Activated CD4-positive, CD25-positive, alpha-beta regulatory T cell (primary cell): ENCODE measurements at regions not wholly inside any gene's neighbourhood (a gene's known extent, or its start where the extent isn't known, plus 50 kb on each side); places are given as distances from the start of the nearest gene placed in this dataset.

Experiments
- DNase-seq, 4 experiments: peaks; one replicate each; lab custom pipeline; 2025; lab: John Stamatoyannopoulos, UW

DNA sequence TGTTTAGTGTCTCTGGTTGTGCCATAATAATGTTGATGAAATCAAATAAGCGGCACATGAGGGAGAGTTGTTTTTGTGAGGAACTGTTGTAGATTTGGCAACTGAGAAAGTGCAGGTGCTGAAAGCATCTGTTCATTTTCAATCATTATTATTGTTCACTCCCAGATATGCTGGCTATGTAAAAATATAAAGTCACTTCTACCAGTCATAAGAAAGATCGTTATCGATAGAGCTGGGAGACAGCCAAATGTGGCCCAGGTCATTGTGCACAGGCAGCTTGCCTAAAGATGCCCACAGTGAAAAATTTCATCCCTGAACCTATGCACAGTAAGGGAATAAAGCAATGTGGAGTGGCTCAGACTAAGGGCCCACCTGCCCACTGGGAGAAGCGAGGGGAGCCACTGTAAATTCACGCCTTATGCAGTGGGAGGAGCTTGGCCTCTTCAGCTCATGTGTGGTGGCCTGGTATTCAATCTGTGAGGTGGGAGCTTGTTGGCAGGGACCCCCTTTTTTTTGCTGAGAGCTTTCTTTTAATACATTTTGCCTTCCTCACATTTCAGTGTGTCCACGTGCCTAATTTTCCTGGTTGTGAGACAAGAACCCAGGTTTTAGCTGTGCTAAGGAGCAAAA, 1490.8 kb upstream of the TMEM132C start:
- no peak for DNase-seq

DNA sequence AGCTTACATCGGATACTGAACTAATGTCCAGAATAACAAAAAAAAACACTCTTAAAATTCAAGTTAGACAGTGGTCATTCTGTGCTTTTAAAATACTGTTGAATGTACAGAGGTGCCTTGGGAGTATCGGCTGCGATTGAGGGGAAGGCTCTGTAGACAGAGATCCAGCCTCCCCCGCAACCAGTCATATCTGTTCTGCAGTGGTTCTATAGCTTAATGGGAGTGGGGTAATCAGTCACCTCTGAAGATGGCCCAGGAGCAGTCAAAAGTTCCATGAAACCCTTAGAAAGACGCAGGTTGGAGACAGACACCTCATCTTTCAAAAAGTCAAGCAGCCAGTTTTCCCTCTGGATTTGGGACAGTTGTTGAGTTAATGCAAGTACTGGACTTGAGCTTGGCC, 1486.6 kb upstream of the TMEM132C start:
- no peak for DNase-seq

DNA sequence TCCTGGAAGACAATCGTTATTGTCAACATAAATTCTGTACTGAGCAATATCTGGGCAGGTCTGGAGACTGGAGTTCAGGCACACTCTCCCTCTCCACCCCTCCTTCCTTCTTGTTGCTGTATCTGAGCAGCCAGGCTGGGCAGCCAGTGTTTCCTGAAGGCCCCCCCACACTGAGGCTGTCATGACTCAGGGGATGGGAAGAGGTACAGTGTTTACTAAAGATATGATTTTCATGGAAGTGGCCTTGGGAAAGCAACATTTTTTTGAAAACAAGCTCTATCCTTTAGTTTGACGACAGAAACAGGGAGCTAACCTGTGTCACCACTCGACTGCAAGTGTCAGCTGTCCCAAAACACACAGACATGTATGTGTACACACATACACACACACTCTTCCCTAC, 1485.4 kb upstream of the TMEM132C start:
- DNase-seq: no peak

DNA sequence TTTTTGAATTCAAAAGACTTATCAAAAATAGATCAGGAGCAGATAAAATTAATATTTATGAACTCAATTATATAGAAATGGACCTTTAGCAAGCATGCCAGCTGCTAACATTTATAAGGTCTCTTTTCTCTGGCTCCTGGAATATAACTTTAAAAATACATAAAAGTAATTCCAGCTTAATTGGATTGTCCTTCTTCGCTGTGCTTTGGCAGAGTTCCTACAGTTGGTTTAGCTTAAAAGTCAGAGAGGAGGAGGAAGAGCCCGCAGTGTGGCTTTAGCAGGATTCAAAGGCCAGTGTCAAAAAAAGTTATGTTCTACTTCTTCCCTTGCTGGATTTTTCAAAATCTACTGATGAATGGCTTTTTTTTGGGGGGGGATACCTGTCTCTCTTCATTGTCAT, 1484.9 kb upstream of the TMEM132C start:
- no peak for DNase-seq

DNA sequence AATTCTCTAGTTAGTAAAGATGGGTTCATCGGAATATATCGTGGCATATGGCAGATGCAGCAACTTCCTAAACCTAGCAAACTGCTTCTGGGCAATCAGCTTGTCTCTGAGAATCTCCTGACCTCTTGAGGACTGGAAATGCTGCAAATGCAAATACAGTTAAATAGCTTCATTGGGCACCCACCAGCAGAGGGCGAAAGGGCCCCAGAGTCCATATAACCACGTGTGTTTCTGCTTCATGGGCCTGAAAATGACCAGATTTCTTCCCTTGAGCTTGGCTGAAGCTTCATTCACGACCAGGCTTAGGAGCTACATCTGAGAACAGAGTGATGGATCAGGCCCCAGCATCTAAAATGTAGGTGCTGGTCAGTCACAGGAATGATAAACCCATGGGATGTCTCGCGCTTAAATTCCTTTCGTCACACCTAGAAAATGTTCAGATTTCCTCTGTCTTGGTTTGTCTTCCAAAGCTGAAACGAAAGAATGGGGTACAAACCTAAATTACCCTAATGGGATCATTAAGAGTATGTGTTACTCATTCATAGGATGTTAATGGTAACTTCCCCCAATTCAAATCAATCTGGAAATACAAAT, 1482.5 kb upstream of the TMEM132C start:
- DNase-seq: no peak

DNA sequence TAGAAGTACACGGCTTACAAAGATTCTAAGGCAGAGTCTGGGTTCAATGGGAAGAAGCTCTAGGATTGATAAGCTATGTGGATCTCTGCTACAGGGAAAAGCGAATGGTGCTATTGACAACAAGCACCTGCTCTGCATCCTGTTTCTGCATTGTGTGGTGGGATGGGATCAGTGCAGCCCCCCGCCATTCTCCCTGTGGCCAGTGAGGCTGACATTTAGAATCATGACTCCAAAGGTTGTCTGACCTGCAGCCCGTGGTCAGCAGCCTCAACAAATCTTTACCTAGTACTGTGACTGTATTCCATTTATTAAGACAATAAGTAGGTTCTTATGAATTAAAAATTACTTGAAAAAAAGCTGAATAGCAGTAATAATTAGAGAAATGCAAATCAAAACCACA, 1477.0 kb upstream of the TMEM132C start:
- no peak for DNase-seq

DNA sequence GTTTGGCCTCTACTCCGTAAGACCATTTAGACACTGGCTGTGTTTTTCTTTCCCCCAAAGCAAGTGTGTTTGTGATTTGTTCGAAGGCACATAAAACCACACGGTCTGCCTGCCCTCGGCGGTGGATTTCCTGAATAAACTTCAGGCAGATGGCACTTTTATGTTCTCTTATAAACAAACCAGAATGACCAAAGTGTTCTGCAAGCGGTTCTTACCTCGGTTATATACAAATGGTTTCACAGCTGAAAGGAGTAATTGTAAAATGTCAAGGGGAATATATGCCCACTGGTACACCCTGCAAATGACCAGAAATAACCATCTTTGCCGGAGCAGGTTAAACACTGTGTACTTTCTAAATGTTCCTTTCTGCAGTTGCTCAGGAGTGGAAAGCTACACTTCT, 1475.8 kb upstream of the TMEM132C start:
- DNase-seq: no peak

DNA sequence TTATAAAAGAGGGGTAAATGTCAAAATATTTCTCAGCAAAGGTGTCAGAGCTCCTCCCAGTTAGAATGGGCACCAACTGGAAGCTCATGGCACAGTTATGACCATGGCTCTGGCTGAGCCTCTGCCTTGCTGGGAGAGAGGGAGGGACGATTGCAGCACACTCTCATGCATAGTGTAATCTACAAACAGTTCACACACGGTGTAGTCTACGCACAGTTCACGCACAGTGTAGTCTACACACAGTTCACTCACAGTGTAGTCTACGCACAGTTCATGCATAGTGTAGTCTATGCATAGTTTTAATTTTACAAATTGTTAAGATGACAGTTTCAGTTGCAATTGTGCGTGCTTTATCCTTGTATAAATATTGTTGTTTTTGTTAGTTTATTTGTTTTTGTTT, 1474.6 kb upstream of the TMEM132C start:
- DNase-seq: no peak

DNA sequence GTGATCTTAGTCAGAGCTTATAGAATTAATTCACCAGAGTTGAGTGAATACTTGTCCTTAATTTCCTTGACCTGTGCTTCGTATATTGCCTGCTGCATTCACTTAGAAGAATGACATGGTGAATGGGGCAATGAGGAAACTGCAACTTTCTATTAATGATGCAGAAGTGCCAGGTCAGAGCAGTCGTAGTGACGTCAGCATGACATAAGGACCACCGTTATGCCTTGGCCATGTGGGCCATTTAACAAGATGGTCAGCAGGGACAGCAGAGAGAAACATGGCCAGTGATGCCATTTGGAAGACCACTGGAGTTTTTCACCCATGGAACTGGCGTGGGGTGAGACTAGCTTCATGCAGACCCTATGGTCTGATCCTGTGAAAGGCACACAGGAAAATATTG, 1469.4 kb upstream of the TMEM132C start:
- DNase-seq: no peak

DNA sequence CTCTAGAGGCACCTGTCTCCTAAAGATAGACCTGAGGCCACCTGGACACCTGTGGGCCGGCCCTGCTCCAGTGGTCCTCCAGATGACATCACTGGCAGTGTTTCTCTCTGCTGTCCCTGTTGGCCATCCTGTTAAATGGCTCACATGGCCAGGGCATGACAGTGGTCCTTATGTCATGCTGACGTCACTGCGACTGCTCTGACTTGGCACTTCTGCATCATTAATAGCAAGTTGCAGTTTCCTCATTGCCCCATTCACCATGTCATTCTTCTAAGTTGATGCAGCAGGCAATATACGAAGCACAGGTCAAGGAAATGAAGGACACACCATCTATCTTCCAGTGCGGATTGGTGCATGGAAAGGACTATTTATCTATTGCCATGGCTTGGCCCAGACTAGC, 1468.5 kb upstream of the TMEM132C start:
- DNase-seq: no peak

DNA sequence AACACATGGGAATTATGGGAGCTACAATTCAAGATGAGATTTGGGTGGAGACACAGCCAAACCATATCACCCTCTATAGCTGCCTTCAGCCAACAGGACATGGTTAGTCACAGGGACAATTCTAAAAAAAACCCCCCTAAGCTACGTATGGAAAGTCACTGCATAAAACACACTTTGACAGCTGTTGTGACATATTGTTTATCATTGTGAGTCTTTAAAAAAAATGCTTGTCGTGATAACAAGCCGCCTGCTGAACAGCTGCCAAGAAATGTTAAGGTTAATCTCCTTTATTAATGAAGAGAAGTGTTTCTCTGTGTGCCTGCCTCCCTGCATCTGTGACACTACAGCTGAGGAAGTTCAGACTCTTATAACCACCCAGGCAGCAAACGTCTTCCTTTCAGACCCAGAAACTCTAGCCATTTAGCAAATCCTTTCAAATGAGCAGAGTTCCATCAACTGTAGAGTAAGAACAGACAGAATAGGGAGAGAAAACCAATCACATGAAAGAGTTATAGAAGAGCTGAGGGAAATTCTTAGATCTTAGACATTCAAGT, 1459.6 kb upstream of the TMEM132C start:
- DNase-seq: no peak

DNA sequence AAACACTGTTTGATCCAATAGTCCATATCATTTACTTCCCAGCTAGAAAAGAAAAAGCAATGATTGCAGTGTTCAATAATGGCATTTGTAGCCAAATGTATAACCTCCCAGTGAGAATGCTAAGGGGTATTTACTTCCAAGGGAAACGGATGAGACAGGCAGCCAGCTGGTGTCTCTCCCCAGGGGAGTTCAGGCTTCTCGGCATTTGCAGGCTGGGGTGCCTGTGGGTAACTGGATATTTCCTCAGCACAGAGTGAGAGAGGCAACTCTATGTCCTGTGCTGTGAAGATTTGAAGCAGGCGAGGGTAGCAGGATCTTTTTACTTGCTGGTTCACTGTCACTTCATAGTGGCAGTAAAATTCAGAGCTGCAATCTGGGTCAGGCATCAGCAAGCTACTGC, 1455.6 kb upstream of the TMEM132C start:
- DNase-seq: no peak

DNA sequence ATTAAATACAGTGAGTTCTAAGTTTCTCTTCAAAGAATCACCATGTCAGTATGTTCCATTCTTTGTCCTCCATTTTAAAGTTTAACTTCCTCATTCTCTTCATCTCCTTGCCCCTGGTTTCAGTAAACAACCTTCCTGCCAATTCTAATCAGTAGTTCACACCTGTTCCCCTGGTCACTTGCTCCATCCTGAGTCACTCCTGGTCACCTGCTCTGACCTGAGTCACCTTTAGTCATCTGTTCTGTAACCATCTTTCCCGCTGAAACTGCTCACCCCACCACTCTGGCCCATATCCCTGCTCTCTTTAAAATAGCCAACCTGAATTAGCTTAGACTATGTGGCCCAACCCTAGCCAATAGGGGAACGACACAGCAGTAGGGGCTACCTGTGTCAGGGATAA, 1447.4 kb upstream of the TMEM132C start:
- DNase-seq: no peak

DNA sequence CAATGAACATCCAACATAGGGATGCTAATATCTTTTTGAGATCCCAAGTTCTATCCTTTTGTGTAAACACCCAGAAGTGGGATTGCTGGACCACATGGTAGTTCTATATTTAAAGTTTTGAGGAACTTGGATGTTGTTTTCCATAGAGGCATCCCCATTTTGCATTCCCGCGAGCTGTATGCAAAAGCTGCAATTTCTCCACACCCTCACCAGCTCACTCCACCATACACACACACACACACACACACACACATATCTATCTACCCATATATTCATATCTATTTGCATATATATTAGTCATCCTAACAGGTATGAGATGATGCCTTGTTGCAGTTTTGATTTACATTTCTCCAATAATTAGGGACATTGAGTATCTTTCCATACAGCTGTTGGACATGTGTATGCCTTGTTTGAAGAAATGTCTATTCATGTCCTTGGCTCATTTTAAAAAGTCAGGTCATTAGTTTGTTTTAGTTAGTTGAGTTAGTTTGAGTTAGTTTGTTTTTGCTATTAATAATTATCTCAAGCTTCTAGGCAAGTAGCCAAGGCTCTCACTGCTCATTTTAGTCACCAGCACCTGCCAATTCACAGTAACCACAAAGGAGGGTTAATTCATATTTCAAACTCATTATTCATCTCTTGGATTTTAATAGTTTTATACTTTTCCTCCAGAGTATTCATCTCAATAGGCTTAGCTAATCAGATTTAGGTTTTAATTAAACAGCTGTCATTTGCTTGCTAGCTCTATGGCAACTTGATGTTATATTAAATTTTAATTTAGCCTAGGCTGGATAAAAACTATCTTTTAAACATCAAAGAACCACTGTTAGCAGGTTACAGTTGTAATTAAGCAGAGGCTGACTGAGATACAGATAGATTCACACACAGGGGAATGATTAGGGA, 1435.9 kb upstream of the TMEM132C start:
- DNase-seq: no peak

DNA sequence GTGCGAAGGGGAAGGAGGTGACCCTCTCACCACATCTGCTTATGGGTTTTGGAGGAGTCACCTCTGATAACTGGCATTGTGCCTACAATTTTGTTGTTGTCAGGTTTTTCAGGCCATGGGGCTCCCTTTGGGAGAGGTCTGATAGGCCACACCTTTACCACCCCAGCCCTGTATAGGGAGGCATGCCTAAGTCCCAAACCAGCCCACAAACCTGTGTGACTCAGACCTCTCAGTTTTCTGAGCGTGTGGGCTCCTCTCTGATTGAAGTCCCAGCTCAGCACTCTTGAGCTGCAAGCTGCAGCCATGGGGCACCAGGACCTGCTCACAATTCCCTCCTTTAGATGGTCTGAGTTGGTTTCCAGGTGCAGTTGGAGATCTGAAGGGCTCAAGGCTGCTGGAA, 1429.3 kb upstream of the TMEM132C start:
- no peak for DNase-seq

DNA sequence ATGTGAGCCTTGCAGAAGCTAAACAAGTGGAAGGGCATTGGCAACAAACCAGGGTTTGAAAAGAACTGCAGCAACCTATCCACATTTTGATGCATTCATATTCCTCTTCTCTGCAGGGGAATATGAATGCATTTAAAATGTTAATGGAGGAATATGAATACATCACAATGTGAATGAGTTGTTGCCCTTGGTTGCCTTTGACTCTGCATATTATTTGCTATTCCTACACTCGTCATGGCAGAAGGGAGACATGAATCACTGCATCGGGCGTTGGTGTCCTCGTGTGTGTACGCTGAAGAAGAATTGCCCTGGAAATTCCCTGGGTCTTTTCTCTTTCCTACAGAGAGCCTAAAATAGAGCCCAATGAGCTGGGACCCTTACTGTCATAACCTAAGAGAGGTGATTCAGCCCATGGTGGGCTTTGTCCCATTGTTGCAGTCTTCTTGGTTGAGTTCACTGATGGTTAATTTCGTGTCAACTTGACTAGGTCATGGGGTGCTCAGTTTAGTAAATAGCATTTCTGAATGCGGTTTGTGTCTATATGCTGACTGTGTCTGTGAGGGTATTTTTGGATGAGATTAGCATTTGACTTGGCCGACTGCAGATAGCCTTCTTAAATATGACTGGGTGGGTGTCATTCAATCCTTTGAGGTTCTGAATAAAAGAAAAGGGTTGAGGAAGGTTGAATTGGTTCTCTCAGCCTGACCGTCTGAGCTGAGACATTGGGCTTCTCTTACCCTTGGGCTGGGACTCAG, 1422.9 kb upstream of the TMEM132C start:
- DNase-seq: no peak

DNA sequence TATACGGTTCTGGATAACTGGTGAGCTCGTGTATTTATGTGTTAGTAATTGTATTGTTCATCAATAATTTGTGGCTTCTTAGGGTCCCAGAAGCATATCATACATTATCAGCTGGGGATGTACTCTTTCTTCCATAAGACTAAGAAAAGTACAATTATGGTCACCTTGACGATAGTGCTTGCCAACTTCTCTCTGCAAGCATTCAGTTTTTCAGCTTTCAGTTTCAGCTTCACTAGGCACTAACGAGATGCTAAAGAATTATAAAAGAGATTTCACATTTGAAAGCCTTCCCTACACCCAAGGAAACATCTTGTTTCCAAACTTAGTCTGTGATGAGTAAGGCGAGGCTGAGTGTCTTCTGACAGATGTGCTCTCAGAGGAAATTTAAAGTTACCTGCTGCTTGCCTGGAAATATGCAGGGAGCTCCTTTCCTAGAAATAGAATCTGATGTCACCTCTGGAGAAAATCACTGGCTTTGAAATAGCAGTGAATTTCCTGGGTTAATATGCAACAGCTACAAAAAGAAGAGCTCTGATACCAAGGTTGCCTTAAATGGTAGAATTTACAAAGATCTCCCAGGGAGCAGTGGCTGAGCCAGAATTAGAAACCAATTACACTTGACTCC, 1419.9 kb upstream of the TMEM132C start:
- no peak for DNase-seq

DNA sequence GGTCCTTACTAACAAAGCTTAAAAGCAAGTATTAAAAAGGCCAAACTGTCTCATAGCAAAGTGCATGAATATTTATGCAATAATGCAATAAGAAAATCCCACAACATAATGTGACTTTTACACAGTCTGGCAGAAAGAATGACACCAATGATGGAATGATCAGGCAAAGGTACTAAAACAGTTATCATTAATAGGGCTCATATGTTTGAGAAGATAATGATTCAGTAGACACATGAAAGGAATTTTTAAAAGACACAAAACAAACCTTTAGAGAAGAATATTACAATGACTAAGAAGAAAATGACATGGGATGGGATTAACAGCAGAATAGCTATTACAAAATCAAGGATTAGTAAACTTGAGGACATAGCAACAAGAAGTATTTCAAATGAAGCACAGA, 1411.2 kb upstream of the TMEM132C start:
- DNase-seq: no peak

DNA sequence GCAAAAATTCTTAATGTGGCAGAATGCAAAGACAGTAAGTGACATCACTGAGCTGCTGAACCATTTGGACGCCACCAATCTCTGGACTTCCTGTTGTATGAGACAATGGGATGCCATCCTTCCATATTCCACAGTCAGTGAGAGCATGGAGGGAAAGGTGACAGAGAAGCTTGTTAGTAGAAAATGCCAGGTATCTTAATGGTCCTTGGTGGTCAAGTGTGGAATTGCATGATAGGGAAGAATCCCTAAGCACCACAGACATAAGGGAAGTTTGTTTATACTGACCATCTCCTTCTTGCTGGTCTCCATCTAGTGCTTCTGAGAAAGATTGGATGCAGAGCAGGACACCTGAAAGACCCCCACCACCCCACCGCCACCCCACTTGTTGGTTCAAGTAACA, 1410.0 kb upstream of the TMEM132C start:
- no peak for DNase-seq

DNA sequence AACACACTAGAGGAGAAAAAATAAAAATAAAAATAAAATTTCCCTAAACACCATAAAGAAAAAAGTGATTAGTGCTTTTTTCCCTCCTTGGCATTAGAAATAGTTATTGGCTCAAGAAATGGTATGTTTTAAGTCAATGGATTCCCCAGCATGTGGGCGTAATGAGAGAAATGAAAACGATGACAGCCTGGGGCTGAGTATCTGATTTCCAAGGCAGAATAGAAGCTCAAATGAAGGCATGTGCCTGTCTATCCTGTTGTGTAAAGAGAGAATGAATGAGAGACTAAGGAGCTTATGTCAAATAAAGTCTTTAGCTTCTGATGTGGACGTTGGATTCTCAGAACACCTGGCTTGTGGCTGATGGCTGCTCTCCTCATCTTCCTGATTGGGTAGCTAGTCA, 1408.4 kb upstream of the TMEM132C start:
- no peak for DNase-seq

DNA sequence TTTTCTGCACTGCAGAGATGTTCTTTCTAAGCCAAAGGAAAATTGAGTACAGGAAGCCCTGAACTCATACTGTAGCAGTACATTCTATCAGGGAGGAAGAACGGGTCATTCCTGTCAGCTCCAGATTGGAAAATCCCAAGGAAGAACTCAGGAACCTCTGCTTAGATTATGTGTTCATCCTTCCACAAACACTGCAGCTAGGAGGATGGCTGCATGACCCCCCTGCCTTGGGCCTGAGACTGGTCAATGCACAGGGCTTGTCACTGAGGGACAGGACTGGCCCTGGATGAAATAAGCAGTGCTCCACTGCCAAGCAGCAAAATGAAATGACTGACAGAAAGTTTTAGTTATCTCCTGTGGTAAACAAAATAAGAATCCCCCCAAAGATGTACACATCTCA, 1406.8 kb upstream of the TMEM132C start:
- DNase-seq: no peak

DNA sequence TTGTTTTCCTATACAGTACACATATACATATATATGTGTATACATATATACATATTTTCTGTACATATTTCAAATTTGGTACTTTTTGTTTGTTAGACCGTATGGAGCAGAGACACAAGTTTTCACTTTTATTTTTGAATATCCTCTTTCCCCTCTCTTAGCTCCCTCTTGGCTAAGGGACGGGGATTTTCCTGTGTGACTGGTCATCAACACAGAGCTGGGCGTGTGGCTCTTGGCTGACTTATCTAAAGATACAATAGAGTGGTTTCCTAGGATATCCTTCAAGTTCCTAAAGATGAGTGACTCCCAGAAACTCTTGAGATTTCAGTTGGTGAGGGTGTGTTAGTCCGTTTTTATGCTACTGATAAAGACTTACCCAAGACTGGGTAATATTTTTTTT, 1404.5 kb upstream of the TMEM132C start:
- DNase-seq: no peak
